ENCODE measurements at regions not wholly inside any gene's neighbourhood (a gene's known extent, or its start where the extent isn't known, plus 50 kb on each side); places are given as distances from the start of the nearest gene placed in this dataset.

GRCh38 chr6:154580397-154581135 lies 70.1 kb upstream of the CNKSR3 start:
- Histone ChIP-seq H3K27me3 (no peaks in the 10 kb centered on the region), H3K4me1 (peaks cover 8% of the 10 kb centered on the region), H3K4me3 (no peak overlapping the region), H3K9me3 (peaks cover 3% of the 10 kb centered on the region), H3K27ac (no peak overlapping the region), H3K36me3 (no peaks in the 10 kb centered on the region)
- TF ChIP-seq, protein P1, sequence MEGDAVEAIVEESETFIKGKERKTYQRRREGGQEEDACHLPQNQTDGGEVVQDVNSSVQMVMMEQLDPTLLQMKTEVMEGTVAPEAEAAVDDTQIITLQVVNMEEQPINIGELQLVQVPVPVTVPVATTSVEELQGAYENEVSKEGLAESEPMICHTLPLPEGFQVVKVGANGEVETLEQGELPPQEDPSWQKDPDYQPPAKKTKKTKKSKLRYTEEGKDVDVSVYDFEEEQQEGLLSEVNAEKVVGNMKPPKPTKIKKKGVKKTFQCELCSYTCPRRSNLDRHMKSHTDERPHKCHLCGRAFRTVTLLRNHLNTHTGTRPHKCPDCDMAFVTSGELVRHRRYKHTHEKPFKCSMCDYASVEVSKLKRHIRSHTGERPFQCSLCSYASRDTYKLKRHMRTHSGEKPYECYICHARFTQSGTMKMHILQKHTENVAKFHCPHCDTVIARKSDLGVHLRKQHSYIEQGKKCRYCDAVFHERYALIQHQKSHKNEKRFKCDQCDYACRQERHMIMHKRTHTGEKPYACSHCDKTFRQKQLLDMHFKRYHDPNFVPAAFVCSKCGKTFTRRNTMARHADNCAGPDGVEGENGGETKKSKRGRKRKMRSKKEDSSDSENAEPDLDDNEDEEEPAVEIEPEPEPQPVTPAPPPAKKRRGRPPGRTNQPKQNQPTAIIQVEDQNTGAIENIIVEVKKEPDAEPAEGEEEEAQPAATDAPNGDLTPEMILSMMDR (IDR thresholded peaks at IDR 0.05) = no peak
- TF ChIP-seq EP300 (IDR thresholded peaks at IDR 0.05) = no peak
- TF ChIP-seq POLR2A (IDR thresholded peaks at IDR 0.05) = no peak
- no peak for TF ChIP-seq POLR2AphosphoS5 (IDR thresholded peaks at IDR 0.05)
- no peak for DNase-seq (ENCODE audit: low spot score in 2 of 2)

DNA sequence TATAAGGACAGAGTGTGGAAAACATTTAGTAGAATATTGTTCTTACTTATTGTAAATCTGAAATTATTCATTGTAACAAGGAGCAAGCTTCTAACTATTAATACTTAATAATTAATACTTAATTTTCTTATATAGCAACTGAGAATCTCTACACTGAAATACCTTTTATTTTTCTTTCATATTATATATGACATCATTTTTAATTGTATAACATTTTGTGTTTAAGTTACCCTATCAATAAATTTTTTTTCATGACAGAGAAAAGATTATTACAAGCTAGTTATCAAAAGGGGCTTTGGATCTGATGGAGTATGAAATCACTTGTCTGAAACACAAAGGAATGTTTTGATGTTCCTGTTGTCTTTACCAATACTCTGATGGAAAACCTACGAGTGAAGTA lies 72.2 kb upstream of the CNKSR3 start:
- TF ChIP-seq POLR2AphosphoS5 (IDR thresholded peaks at IDR 0.05) = no peak
- TF ChIP-seq EP300 (IDR thresholded peaks at IDR 0.05) = no peak
- TF ChIP-seq POLR2A (IDR thresholded peaks at IDR 0.05) = no peak
- TF ChIP-seq, protein P1 (IDR thresholded peaks at IDR 0.05) = no peak
- no peak overlapping the region for H3K4me3 ChIP-seq
- peaks cover 3% of the 10 kb centered on the region for H3K9me3 ChIP-seq
- 74% methylated on average over 1 of the region's 1 CpG for WGBS
- H3K27ac ChIP-seq = no peak overlapping the region
- H3K4me1 ChIP-seq = peaks cover 8% of the 10 kb centered on the region
- no peak for DNase-seq (ENCODE audit: low spot score in 2 of 2)
- no peaks in the 10 kb centered on the region for H3K36me3 ChIP-seq
- no peaks in the 10 kb centered on the region for H3K27me3 ChIP-seq

DNA sequence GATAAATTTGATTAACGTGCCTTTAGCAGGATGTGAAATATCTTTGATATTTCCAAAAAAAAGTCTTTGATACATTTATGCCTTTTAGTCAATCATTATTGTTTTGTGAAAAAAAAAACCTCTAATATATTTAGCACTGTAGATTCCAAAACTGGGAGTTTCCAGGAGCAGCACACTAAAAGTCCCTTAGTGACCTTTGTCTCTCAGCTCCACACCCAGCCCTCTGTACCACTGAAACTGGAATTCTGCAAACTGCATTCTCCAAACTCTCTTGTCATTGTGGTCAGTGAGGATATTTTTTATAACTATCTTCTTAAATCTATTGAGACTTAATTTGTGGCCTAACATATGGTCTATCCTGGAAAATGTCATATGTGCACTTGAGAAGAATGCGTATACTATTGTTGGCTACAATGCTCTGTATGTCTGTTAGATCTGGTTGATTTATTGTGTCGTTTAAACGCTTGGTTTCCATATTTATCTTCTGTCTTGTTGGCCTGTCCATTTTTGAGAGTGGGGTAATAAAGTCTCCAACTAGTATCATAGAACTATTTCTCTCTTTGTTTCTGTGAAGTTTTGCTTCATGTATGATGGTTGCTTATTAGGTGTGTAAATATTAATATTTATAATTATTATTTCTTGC lies 73.2 kb upstream of the CNKSR3 start:
- Histone ChIP-seq H3K4me3 (no peak overlapping the region), H3K27me3 (no peaks in the 10 kb centered on the region), H3K27ac (no peak overlapping the region), H3K9me3 (peaks cover 3% of the 10 kb centered on the region), H3K36me3 (no peaks in the 10 kb centered on the region), H3K4me1 (peaks cover 4% of the 10 kb centered on the region)
- TF ChIP-seq, protein P1 (IDR thresholded peaks at IDR 0.05) = no peak
- TF ChIP-seq EP300 (IDR thresholded peaks at IDR 0.05) (no peak), POLR2AphosphoS5 (IDR thresholded peaks at IDR 0.05) (no peak), POLR2A (IDR thresholded peaks at IDR 0.05) (no peak)
- DNase-seq (ENCODE audit: low spot score in 2 of 2) = no peak
- 90% methylated on average over 4 of the region's 4 CpGs for WGBS

- H3K27ac ChIP-seq = no peak overlapping the region
- H3K27me3 ChIP-seq = no peaks in the 10 kb centered on the region
- no peak for DNase-seq (ENCODE audit: low spot score in 2 of 2)
- no peak overlapping the region for H3K4me3 ChIP-seq
- H3K4me1 ChIP-seq = no peaks in the 10 kb centered on the region
- 65% methylated on average over 4 of the region's 4 CpGs for WGBS
- no peaks in the 10 kb centered on the region for H3K9me3 ChIP-seq
- TF ChIP-seq, protein P1 (IDR thresholded peaks at IDR 0.05) = no peak
- TF ChIP-seq POLR2A (IDR thresholded peaks at IDR 0.05) = no peak
- no peak for TF ChIP-seq POLR2AphosphoS5 (IDR thresholded peaks at IDR 0.05)
- no peak for TF ChIP-seq EP300 (IDR thresholded peaks at IDR 0.05)
- no peaks in the 10 kb centered on the region for H3K36me3 ChIP-seq
Observed at GRCh38 chr6:154590756-154591155, 80.3 kb upstream of the CNKSR3 start.

DNA sequence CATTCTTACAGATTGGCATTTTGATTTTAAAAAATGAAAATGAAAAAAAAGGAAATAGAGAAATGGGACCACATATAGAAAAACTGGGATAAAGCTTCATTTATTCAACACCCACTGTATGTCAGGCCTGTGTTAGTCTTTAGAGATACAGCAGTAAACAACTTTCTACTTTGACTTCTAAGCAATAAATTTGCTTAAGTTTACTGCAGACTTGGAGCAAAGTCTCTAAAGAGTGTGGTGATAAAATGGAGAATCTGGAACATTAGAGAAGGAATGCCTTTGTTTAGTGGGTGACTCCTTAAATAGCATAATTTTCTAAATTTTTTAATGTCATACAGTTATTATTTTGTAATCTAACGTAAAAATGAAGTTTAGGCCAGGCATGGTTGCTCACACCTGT lies 80.7 kb upstream of the CNKSR3 start:
- no peaks in the 10 kb centered on the region for H3K4me1 ChIP-seq
- H3K27ac ChIP-seq = no peak overlapping the region
- no peak for DNase-seq (ENCODE audit: low spot score in 2 of 2)
- WGBS = 95% methylated on average over 1 of the region's 1 CpG
- H3K4me3 ChIP-seq = no peak overlapping the region
- no peaks in the 10 kb centered on the region for H3K9me3 ChIP-seq
- H3K36me3 ChIP-seq = no peaks in the 10 kb centered on the region
- TF ChIP-seq, protein P1 (IDR thresholded peaks at IDR 0.05) = no peak
- no peak for TF ChIP-seq POLR2AphosphoS5 (IDR thresholded peaks at IDR 0.05)
- no peak for TF ChIP-seq POLR2A (IDR thresholded peaks at IDR 0.05)
- TF ChIP-seq EP300 (IDR thresholded peaks at IDR 0.05) = no peak
- no peaks in the 10 kb centered on the region for H3K27me3 ChIP-seq
